BJ (cell line): ENCODE measurements at regions not wholly inside any gene's neighbourhood (a gene's known extent, or its start where the extent isn't known, plus 50 kb on each side); places are given as distances from the start of the nearest gene placed in this dataset.

ENCODE experiments used
- CTCF ChIA-PET: fragments of 350-600 bp; formaldehyde crosslinking; extraction: SDS; loops from one replicate; lab custom pipeline; 2021; ENCODE audit warnings: antibody characterized with exemption, inconsistent platforms; lab: Yijun Ruan, JAX
- POLR2A ChIA-PET: fragments of 300-600 bp; sonication (Branson Sonifier 250); formaldehyde crosslinking; extraction: SDS; loops from one replicate; lab custom pipeline; 2021; ENCODE audit warnings: antibody characterized with exemption; lab: Charles Lee
- DNase-seq: peaks from one replicate; pipeline ENCODE4 v3.0.0-alpha.2; 2011; ENCODE audit warnings: low read depth
- H3K27me3 ChIP-seq: 2 replicates; pipeline ENCODE4 v1.6.0; 2011; ENCODE audit warnings: low read length; ENCODE audit not compliant: control insufficient read depth, insufficient read depth
- H3K36me3 ChIP-seq: 2 replicates; pipeline ENCODE4 v1.5.1; 2011; ENCODE audit warnings: low read length; ENCODE audit not compliant: control insufficient read depth, insufficient read depth
- H3K4me3 ChIP-seq: 2 replicates; pipeline ENCODE4 v1.5.1; 2011; ENCODE audit warnings: low read depth, mild to moderate bottlenecking, control low read depth, low read length
- TF ChIP-seq, protein P1 (sequence below): IDR thresholded peaks from 2 replicates; pipeline ENCODE4 v1.5.1; 2011; ENCODE audit warnings: low read depth, mild to moderate bottlenecking, control low read depth, inconsistent platforms, low read length, moderate library complexity; ENCODE audit not compliant: insufficient read depth

DNA sequence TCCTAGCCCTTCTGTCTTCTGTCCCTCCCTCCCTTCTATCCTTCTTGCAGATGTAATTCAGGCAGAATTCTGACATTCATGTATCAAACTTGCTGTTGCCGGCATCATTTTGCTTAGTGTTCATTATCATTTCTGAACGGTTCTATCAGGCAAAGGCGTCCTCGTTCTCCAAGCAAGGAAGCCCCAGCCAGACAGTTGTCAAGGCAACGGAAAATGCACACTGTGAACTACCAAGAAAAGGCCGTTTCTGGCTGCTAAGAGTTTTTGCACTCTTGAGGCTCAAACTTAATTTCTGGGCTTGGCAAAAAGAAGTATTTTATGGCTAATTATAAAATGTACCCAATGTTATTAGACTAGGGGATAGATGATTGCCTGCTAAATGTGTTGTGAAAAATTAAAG is 164.7 kb upstream of the KCNJ15 start:
- no peak for DNase-seq
- Histone ChIP-seq H3K36me3 (no peaks in the 10 kb centered on the region), H3K4me3 (no peak overlapping the region), H3K27me3 (peaks cover 2% of the 10 kb centered on the region)
- TF ChIP-seq, protein P1, sequence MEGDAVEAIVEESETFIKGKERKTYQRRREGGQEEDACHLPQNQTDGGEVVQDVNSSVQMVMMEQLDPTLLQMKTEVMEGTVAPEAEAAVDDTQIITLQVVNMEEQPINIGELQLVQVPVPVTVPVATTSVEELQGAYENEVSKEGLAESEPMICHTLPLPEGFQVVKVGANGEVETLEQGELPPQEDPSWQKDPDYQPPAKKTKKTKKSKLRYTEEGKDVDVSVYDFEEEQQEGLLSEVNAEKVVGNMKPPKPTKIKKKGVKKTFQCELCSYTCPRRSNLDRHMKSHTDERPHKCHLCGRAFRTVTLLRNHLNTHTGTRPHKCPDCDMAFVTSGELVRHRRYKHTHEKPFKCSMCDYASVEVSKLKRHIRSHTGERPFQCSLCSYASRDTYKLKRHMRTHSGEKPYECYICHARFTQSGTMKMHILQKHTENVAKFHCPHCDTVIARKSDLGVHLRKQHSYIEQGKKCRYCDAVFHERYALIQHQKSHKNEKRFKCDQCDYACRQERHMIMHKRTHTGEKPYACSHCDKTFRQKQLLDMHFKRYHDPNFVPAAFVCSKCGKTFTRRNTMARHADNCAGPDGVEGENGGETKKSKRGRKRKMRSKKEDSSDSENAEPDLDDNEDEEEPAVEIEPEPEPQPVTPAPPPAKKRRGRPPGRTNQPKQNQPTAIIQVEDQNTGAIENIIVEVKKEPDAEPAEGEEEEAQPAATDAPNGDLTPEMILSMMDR, result no peak
- ChIA-PET POLR2A (no interaction called here), CTCF (no interaction called here)

DNA sequence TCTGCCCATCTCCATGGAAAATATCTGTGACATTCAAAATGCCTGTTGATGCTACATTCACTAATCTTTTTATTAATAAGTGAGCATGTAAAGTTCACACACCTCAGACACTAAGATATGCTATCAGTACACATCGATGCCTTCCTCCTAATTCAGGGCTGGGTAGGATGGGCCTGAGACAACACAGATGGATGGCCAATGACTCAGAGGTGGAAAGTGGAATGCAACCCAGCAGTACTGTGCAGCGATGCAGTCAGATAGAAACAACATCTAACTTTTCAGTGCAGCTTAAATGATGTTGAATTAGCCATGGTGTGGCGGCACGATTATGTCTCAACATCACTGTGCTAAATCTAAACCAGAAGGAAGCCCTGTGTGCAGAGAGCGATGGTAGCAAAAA is 161.6 kb upstream of the KCNJ15 start:
- Histone ChIP-seq H3K36me3 (no peaks in the 10 kb centered on the region), H3K27me3 (peaks cover 3% of the 10 kb centered on the region), H3K4me3 (no peak overlapping the region)
- DNase-seq, result no peak
- TF ChIP-seq, protein P1, result no peak
- CTCF ChIA-PET, result interaction anchor here (0.7 to 1.3 kb wide), 3 partner anchors 17 to 359 kb away, joined by 3 to 4 read pairs (median 4); no protein-coding TSS in a partner anchor
- POLR2A ChIA-PET, result no interaction called here

DNA sequence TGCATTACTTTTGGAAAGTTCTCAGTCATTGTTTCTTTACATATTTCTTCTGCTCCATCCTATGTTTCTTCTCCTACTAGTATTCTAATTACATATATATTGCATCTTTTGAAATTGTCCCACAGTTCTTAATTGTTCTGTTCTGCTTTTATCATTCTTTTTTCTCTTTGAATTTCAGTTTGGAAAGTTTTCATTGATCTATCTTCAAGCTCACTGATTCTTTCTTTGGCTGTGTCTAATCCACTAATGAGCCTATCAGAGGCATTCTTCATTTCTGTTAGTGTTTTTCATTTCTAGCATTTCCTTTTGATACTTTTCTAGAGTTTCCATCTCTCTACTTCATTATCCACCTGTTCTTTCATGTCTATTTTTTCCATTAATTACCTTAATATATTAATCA is 159.0 kb upstream of the KCNJ15 start:
- TF ChIP-seq, protein P1, result no peak
- ChIA-PET POLR2A (no interaction called here), CTCF (no interaction called here)
- Histone ChIP-seq H3K27me3 (peaks cover 3% of the 10 kb centered on the region), H3K4me3 (no peak overlapping the region), H3K36me3 (no peaks in the 10 kb centered on the region)
- DNase-seq, result no peak

DNA sequence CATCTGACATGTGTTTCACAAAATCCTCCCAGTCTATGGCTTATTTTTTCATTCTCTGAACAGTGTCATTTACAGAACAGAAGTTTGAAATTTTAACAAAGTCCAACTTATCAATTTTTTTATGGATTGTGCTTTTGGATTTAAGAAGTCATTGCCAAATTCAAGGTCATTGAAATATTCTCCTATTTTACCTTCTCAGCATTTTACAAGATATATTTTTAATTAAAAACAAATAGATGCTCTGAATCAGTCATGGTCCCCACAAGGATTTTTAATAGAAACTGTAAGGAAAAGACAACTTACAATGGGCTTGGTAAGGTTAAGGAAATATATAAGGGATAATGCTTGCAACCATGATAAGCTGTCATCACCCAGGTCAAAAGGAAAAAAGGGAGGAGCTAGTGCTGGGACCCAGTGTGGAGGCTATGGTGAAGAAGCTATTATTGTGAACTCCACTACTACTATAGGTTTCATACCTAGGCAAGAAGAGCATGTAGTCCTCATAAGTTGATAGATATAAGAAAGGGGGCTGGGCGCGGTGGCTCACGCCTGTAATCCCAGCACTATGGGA is 144.5 kb upstream of the KCNJ15 start:
- CTCF ChIA-PET, result no interaction called here
- no peak overlapping the region for H3K4me3 ChIP-seq
- POLR2A ChIA-PET, result no interaction called here
- TF ChIP-seq, protein P1, result no peak
- no peak for DNase-seq
- H3K36me3 ChIP-seq, result no peaks in the 10 kb centered on the region
- no peaks in the 10 kb centered on the region for H3K27me3 ChIP-seq

DNA sequence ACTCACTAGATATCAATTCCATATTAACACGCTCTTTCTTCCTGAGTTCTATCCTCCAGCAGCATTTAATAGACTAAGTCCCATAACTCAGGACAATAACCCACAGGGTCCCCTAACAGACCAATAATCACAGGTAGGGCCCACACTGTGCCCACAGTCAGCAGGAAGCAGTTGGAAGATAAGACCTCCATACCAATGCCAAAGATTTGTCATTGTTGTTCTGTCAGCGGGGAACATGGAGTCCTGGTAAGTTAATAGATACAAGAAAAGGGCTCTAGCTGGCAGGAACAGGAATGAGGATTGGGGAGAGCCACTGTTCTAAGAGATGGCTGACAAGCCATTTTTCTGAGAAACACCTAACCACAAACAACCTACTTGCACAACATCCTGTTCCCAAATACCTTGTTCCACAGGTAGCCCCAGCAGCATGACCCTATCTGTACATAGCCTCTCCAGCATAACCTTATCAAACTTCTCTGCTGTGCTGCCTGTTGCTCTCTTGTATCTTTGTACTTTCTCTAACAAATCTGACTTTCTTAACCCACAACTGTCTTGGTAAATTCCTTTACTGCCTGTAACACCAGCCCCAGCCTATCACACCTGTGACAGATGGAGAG is 142.0 kb upstream of the KCNJ15 start:
- no peak for DNase-seq
- TF ChIP-seq, protein P1, result no peak
- no peaks in the 10 kb centered on the region for H3K36me3 ChIP-seq
- ChIA-PET POLR2A (no interaction called here), CTCF (interaction anchor here (4.2 kb wide), 1 partner anchor 12 kb away, joined by 21 read pairs; no protein-coding TSS in a partner anchor)
- H3K27me3 ChIP-seq, result no peaks in the 10 kb centered on the region
- no peak overlapping the region for H3K4me3 ChIP-seq
